HEK293 (cell line): ENCODE measurements at regions not wholly inside any gene's neighbourhood (a gene's known extent, or its start where the extent isn't known, plus 50 kb on each side); places are given as distances from the start of the nearest gene placed in this dataset.

Experiments
- CTCF ChIP-seq: fragments of 450-650 bp; formaldehyde crosslinking; IDR thresholded peaks from 2 replicates; pipeline ENCODE4 v1.5.1; 2016; ENCODE audit warnings: missing biosample characterization, missing genetic modification characterization
- SETDB1 ChIP-seq: IDR thresholded peaks from one replicate; pipeline ENCODE4 v1.6.1; 2017; ENCODE audit warnings: mild to moderate bottlenecking, low read length, moderate library complexity, mixed read lengths; ENCODE audit not compliant: insufficient read length
- ZNF639 ChIP-seq: fragments of 450-650 bp; formaldehyde crosslinking; IDR thresholded peaks from 2 replicates; pipeline ENCODE4 v1.5.1; 2016; ENCODE audit warnings: missing biosample characterization, missing genetic modification characterization

GRCh38 chr3:171984883-171985282, 54.5 kb upstream of the FNDC3B start:
- TF ChIP-seq ZNF639: no peak
- TF ChIP-seq CTCF (tag by site-specific recombination): no peak
- no peak for TF ChIP-seq SETDB1
